HEK293 (cell line): ENCODE measurements at regions not wholly inside any gene's neighbourhood (a gene's known extent, or its start where the extent isn't known, plus 50 kb on each side); places are given as distances from the start of the nearest gene placed in this dataset.

ENCODE experiments used
- ZNF335 ChIP-seq: fragments of 450-650 bp; formaldehyde crosslinking; conservative IDR thresholded peaks from 2 replicates; pipeline ENCODE4 v1.5.1; 2016; ENCODE audit warnings: missing biosample characterization, missing genetic modification characterization
- ZSCAN16 ChIP-seq: fragments of 450-650 bp; formaldehyde crosslinking; IDR thresholded peaks from 2 replicates; pipeline ENCODE4 v1.5.1; 2016; ENCODE audit warnings: missing biosample characterization, missing genetic modification characterization

GRCh38 chr3:59660852-59661625 lies 611.2 kb upstream of the CFAP20DC start:
- TF ChIP-seq ZNF335 (tag by site-specific recombination) (no peak), ZSCAN16 (tag by site-specific recombination) (no peak)
